Coronary artery (tissue), 2 donors: ENCODE measurements at regions not wholly inside any gene's neighbourhood (a gene's known extent, or its start where the extent isn't known, plus 50 kb on each side); places are given as distances from the start of the nearest gene placed in this dataset.
"Not testable (repeated sequence)": the region's sequence is repeated elsewhere in the genome, so short reads cannot be mapped to it uniquely, and the experiment has no call there.

Experiments
- DNase-seq: peaks from one replicate; pipeline ENCODE4 v3.0.0-alpha.2; 2017; ENCODE audit warnings: low spot score
- H3K27ac ChIP-seq, 2 donors: fragments of 200-600 bp; sonication (generic); one replicate each; pipeline ENCODE4 v1.5.1; 2016 to 2019
- H3K4me3 ChIP-seq: fragments of 200-600 bp; sonication (generic); 2 replicates; pipeline ENCODE4 v1.5.1; 2016; ENCODE audit warnings: mild to moderate bottlenecking, moderate library complexity
- TF ChIP-seq, protein P1 (sequence below): fragments of 200-600 bp; sonication (generic); IDR thresholded peaks from one replicate; pipeline ENCODE4 v1.5.1; 2019; ENCODE audit warnings: antibody characterized with exemption

DNA sequence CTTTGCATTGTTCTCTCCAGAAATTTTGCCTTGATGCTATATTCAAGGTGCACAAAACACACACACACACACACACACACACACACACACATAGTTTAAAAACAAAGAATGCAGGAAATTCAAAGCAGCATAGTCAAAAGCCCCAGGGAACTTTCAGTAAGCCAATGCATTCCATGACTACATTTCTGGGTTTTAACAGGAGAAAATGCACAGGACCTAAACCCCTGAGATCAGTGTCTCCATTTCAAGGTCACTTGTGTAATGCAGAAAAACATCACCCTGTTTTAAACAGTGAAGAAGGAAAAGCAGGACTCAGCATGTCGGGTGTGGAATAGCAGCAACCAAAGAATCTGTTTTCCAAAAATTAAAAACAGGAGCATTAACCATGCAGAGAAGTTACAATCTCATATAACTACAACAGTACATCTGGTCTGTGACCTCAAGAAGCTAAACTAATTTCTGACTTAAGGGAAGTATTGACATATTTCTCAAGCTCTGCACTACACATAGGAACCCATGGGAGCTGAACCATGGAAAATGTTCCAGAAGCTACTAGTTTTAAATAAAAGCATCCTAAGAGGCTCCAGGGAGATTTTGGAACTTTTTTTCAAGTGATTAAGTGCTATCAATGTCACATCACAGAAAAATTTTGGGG, 296.7 kb downstream of the HINT1 start:
- DNase-seq = no peak
- Histone ChIP-seq H3K4me3 (no peak overlapping the region), H3K27ac (no peak overlapping the region)
- TF ChIP-seq, protein P1, sequence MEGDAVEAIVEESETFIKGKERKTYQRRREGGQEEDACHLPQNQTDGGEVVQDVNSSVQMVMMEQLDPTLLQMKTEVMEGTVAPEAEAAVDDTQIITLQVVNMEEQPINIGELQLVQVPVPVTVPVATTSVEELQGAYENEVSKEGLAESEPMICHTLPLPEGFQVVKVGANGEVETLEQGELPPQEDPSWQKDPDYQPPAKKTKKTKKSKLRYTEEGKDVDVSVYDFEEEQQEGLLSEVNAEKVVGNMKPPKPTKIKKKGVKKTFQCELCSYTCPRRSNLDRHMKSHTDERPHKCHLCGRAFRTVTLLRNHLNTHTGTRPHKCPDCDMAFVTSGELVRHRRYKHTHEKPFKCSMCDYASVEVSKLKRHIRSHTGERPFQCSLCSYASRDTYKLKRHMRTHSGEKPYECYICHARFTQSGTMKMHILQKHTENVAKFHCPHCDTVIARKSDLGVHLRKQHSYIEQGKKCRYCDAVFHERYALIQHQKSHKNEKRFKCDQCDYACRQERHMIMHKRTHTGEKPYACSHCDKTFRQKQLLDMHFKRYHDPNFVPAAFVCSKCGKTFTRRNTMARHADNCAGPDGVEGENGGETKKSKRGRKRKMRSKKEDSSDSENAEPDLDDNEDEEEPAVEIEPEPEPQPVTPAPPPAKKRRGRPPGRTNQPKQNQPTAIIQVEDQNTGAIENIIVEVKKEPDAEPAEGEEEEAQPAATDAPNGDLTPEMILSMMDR = no peak

DNA sequence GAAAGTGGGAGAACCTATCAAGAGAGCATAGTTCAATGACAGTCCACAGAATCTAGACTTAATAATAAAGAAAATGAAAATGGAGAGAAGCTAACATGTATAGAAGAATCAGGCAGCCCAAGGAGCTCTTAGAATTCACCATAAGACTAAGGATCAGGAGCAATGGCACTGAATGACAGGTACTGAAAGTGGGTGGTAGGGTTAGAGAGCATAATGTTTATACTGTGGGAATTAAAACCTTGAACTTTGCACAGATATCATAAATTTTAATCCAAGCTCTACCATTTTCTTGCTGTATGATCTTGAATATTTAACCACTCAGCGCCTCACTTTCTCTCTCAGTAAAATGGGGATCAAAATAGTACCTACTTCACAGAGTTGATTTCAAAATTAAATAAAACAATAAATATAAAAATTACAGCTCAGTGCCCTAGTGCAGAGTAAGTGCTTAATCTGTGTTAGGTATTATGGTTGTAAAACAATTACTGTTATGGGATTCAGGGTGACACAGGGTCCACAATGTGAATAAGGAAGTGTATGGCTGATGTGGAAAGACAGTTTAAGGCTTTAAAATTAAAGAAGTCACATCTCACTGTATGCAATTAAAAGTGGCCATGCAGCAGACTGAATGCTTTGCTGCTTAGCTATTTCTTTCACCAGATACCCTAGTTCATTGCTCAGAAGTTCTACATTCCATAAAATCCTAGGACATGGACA, 319.8 kb downstream of the HINT1 start:
- Histone ChIP-seq H3K27ac (no peak overlapping the region), H3K4me3 (no peak overlapping the region)
- DNase-seq = no peak
- TF ChIP-seq, protein P1 = no peak

DNA sequence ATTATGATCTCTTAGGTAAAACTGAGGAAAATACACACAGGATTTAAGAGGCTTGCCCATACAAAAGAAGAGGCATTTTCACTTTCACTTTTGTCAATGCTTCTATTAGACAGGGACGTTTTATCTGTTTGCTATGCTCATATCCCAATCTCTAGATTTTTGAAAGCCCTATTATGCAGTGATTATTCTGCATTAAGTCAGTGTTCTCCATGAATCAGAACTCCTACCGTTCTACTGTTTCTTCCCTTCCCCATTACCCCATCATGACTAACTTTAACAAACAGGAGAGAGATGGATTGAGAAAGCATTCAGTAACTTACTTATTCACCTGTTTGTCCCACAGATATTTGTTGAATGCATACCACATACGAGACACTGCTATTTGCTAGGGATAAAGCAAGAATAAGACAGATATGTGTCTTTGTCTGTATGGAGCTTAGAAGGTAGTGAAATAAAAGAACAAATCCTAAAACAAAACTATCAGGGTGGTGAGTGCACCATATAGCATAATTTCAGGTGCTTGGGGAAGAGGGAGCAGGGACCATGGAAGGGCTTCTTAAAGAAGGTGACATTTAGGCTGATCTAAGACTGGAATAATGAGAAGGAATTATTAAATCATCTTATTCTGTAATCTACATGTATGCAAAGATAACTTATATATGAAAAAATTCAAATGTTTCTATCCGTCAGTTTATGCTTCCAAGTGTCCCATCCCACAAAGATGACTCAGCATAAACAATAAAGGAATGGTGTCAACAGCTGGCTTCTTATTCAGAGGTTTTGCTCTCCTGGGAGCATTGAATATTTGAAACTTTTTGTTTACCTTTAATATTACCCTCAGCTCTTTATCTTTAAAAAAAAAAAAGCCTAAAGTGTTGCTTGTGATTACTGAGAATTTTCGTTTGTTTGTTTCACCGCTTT, 328.1 kb downstream of the HINT1 start:
- no peak for DNase-seq
- peak overlapping the region; percentile 56 for H3K4me3 ChIP-seq
- no peak overlapping the region for H3K27ac ChIP-seq
- TF ChIP-seq, protein P1 = no peak

DNA sequence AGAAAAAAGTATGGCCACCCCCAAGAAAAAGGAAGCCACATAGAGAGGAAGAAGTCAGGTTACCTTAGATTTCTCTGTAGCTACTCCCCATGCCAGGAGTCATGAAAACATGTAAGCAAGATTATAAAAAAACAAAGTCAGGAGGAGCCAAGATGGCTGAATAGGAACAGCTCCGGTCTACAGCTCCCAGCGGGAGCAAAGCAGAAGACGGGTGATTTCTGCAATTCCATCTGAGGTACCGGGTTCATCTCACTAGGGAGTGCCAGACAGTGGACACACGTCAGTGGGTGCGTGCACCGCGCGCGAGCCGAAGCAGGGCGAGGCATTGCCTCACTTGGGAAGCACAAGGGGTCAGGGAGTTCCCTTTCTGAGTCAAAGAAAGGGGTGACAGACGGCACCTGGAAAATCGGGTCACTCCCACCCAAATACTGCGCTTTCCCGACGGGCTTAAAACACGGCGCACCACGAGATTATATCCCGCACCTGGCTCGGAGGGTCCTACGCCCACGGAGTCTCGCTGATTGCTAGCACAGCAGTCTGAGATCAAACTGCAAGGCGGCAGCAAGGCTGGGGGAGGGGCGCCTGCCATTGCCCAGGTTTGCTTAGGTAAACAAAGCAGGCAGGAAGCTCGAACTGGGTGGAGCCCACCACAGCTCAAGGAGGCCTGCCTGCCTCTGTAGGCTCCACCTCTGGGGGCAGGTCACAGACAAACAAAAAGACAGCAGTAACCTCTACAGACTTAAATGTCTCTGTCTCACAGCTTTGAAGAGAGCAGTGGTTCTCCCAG, 347.3 kb downstream of the HINT1 start:
- not testable (repeated sequence) for H3K4me3 ChIP-seq, DNase-seq, H3K27ac ChIP-seq

DNA sequence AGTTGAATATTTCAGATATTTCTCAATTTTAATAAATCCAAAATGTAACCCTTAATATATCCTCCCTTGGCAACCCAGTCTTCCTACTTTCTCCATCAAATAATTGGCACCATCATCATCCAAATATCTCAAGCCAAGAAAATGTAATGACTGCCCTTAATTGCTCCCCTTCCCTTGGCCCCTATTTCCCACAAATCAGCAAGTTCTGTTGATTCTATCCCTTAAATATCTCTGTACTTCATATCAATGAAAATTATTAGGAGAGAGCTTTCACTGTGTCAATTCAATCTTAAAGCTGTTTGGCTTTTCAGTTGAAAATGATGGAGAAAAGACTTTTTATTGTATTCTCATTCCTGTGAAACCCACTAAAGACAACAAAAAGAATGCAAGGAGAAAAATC, 349.8 kb downstream of the HINT1 start:
- Histone ChIP-seq H3K4me3 (no peak overlapping the region), H3K27ac (no peak overlapping the region)
- TF ChIP-seq, protein P1 = no peak
- no peak for DNase-seq

DNA sequence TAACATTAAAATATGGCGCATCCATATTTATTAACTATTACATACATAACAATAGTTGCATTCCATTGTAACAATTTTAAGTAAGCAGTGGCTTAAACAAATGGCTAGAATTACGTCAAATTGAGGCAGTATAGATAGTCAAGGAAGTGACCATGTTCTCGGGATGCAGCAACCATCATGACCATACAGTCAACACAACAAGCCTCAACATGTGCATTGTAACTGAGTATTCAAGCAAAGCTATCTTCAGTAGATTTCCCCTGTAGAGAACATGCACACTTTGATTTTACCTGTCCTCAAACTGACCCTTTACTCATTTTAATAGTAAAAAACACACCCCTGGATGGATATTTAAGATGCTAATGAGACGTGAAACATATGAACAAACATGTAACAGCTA, 356.4 kb downstream of the HINT1 start:
- DNase-seq = no peak
- Histone ChIP-seq H3K27ac (no peak overlapping the region), H3K4me3 (no peak overlapping the region)
- TF ChIP-seq, protein P1 = no peak

DNA sequence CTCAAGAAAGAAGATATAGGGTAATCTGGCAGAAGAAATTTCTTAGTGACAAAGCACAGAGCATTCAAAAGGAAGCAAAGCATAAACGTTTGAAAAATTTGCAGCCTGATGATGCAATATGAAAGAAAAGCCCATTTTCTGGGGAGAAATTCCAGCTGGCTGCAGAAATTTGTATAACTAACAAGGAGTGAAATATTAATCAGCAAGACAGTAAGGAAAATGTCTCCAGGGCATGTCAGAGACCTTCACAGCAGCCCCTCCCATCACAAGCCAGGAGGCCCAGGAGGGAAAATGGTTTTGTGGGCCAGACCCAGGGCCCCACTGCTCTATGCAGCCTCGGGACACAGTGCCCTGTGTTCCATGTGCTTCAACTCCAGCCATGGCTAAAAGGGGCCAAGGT, 359.4 kb downstream of the HINT1 start:
- TF ChIP-seq, protein P1 = no peak
- no peak overlapping the region for H3K4me3 ChIP-seq
- H3K27ac ChIP-seq = no peak overlapping the region
- DNase-seq = no peak
